Dedifferentiated amniotic fluid mesenchymal stem cell (primary cell): ENCODE measurements at regions not wholly inside any gene's neighbourhood (a gene's known extent, or its start where the extent isn't known, plus 50 kb on each side); places are given as distances from the start of the nearest gene placed in this dataset.

Source experiments
- DNase-seq: peaks from one replicate; pipeline ENCODE4 v3.0.0-alpha.2; 2016; ENCODE audit errors: extremely low spot score

DNA sequence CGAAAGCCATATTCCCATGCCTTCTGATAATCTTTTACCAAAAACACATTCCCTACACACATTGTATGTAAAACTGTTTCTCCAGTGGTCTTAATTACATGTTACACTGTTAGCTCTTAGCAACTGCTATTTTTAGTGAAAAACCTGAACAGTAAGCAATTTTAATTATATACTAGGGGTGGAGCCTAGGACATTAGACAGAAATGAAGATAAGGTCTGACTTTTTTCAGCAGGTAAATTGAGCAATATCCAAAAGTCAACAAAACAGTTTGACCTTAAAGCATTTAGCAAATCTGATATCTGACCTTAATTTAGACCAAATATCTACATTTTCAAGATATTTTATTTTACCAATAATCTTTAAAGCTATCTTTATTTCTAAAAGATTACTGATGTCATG, 60.2 kb downstream of the PDE6H start:
- no peak for DNase-seq

DNA sequence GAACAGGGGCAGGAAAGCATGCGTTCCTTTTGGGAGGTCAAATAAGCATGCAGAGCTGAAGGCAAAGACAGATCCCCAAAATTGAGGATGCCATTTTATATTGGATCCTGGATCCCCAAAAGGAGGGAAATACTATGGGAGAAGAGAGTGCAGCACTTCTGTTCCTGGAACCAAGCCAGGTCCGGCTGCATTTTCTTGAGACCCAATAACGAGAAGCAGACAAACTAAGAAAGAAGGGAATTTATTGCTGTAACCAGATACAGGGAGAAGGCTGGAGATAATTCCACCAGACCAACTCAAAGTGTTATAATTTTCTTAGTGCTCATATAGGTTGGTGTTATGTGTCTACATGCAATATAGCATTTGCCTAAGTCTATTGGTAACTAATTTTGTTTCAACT, 60.8 kb downstream of the PDE6H start:
- DNase-seq = no peak

DNA sequence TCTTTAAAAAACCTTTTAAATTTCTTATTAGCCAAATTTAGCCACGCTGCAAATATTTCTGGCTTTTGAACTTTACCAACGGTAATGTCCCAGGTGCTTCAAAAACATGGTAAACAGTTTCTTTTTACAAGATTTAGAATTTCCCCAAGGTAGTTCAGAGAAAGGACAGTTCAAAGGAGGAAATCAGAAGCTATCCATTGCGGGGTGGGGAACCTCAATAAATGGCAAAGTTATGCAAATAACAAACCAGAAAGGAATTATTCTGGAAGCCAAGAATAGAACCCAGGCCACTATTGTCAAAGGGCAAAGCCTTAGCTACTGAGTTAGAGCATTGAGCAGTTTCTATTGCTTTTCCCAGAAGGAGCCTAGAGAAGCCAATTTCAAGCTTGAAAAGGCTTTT, 62.3 kb downstream of the PDE6H start:
- DNase-seq = no peak

DNA sequence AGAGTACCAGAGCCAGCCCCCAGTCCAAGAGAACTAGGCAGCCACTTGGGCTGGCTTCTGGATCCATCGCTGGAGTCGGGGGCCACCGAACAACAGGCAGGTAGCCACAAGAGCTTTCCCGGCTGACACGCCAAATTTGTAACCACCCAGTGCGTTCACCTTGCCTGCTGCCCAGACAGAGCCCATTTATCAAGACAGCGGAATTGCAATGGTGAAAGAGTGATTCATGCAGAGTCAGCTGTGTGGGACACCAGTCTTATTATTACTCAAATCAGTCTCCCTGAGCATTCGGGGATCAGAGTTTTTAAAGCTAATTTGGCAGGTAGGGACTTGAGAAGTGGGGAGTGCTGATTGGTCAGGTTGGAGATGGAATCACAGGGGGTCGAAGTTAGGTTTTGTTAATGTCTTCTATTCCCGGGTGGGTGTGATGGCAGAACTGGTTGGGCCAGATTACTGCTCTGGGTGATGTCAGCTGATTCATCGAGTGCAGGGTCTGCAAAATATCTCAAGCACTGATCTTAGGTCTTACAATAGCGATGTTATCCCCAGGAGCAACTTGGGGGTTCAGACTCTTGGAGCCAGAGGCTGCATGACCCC, 64.3 kb downstream of the PDE6H start:
- DNase-seq = no peak

DNA sequence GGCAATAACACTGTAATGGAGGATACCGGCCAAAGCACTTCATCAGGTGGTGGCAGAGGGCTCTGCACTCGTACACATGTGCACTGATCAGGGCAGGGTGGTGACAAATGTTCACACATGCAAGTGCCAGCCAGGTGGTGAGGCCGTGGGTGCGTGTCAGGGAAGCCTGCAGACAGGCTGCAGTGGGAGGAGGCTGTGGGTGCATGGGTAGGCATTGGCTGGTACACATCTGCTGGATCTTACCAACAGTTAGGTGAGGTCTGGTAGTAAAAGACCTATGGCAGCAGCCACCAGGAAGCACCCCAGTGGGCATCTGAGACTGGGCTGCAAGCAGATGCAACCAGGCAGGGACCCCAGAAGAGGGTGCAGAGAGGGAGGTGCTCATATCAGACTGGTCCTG, 65.3 kb downstream of the PDE6H start:
- no peak for DNase-seq

DNA sequence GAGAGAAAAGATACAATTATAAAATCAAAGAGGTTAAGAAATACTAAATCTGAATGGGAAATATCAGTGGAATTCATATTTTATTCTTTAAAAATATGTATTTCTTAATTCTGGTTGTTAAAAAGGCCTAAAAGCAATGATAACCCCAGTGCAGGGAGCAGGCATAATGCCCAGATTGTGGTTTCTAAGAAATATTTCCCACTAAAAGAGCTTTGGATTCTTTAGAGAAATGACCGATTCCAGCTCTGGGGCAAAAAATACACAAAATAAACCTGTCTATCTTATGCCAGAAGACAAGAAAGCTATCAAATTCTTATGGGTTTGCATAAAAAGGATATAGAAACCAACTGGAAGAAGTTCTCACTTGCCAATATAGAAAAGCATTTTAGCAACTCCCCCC, 71.6 kb downstream of the PDE6H start:
- peak; percentile 43 for DNase-seq

DNA sequence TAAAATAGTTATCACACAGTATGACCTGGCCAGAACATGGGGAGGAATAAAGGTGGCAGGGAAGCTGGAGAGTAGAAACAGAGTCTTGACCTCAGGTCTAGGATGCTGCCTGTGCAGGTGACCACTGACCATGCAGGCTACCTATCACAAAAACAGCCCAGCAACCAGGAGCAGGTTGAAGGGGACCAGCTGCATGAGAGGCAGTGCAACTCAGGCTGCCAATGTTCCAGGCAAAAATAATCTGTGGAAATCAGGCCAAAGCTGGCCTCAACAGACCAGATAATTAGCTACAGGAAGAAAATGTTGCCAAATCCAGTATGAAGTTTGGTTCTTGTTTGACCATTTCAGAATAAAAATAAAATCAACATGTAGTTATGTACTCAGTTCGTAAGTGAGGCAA, 72.6 kb downstream of the PDE6H start:
- no peak for DNase-seq

DNA sequence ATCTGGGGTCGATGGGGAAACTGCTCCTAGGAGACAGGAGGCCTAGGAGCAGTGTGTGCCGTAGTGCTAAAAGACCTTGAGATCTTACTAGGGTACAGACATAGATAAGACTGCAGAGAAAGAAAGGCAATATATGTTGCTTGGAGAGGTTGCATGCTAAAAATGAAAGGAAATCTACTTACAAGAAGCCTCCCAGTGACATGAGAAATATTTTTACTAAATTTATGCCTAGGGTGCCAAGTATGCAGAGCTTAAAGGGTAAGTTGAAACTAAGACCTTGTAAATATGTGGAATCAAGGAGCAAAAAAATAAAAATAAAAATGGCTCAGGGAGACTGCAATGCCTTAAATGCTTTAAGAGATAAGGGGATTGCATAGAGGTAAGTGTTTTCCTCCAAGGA, 74.8 kb downstream of the PDE6H start:
- DNase-seq = no peak

DNA sequence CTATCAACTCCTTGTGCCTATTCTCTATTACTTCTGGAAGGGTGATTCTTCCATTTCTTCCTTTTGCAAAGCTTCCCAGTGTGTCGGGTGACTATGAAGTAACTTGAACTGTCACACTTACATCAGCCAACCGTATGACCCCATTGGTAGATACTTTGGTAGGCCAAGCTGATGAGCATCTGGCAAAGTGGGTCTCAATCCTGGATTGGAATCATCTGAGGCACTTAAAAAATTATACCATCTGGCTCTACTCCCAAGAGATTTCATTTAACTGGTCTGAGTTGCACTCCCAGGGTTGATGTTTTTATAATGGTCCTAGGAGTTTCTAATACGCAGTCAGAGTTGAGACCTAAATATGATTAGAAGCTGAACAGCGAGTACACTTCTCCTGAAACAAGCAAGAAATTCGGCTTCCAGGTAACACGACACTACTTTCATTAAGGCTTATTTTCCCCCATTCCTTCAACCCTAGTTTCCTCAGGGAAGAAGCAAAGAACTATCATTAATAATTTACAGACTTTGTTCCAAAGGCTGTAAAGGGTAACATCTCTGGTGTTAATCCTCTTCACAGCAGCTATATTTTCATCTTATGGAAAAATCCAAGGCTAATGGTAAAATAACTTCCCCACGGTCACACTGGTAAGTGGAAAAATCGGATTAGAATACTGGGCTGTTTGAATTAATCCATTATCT, 76.8 kb downstream of the PDE6H start:
- no peak for DNase-seq

DNA sequence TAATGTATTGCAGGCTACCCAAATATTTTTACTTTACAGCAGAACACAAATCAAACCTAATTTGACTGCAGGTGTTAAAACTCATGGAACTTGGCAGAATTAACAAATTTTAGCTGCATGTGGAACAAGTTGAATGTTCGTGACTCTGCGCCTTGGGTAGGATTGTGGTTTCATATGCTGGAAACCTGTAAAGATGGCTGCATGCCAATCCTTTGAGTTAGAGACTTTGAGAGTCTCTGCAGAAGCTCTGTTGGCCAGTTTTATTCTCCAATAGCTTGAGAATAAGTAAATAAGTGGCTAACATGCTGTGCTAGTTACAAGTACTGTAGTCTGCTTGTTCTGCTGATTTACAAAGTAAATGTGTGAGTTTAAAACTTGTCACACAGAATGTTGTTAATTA, 77.8 kb downstream of the PDE6H start:
- no peak for DNase-seq

DNA sequence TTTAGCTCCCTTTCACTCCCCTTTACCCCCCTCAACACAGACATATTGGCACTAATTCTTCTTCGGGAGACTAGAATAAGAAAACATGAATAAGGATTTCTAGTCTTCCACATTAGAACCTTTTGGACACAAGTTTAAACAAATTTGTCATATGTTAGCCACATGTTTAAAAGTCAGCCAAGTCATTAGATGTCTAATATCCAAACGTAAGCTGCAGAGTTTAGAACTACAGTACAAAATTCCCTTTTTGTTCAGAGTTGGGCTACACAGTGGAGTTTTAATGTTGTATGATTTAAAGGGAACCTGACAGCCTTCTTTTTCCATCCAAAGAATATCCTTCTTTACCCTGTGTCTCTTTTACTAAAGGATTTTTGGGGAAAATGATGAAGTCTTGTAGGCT, 79.8 kb downstream of the PDE6H start:
- DNase-seq = no peak

DNA sequence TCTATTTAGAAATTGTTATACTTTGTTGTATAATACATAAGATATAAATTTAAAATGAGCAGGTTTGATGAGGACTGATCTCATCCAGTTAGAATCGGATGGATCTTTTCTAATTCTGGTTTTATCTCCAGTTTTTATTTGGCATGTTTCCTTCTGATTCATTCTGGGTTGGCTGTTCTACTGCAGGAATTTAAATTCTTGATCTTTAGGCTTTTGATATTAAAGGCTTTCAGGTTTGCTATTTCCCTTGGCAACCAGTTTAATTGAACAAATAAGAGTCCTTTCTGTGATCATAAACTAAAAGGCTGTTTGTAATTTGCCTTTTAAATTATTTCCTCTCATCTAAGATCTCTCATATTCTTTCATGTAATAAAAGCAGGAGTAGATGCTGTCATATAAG, 83.4 kb downstream of the PDE6H start:
- DNase-seq = no peak
